ENCODE measurements at regions not wholly inside any gene's neighbourhood (a gene's known extent, or its start where the extent isn't known, plus 50 kb on each side); places are given as distances from the start of the nearest gene placed in this dataset.

DNA sequence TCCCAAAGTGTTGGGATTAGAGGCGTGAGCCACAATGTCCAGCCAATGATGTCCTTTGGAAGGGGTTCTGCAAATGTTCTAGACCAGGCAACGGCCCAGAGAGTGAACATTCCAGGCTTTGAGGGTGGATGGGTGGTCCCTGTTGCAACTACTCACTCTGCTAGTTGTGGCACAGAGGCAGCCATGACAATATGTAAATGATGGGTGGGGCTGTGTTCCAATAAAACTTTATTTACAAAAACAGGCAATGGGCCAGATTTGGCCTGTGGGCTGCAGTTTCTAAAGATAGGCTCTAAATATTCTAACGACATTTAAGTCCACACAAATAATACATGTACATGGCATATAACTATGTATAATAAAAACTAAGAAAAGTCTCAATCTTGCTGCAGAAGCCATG is 276.3 kb downstream of the CTTN start:
- BruUV-seq (replicated peaks) = no TSS peak

More for the DNA sequence above, 276.3 kb downstream of the CTTN start:
- Histone ChIP-seq H3K27me3 (ENCODE audit: insufficient read depth, low read length) (no peaks in the 10 kb centered on the region), H3K9me3 (ENCODE audit: control insufficient read depth in 1 of 2, insufficient read depth in 1 of 2, low read depth in 1 of 2, low read length in 2 of 2) (no peaks in the 10 kb centered on the region), H3K4me1 (ENCODE audit: control insufficient read depth in 1 of 2, insufficient read depth in 2 of 2, low read length in 2 of 2) (peaks cover 0 to 8% of the 10 kb centered on the region in 2 experiments; a peak in 3 of 4 replicates), H4K20me1 (ENCODE audit: insufficient read depth) (no peaks in the 10 kb centered on the region), H3K9me2 (ENCODE audit: insufficient read depth) (no peaks in the 10 kb centered on the region), H3K4me3 (replicated peaks in 1 of 2; ENCODE audit: low read depth in 1 of 2, low read length in 2 of 2) (no peak overlapping the region), H2AFZ (ENCODE audit: low read depth, low read length, poor library complexity, severe bottlenecking) (no peak overlapping the region), H3K79me2 (ENCODE audit: insufficient read depth, low read length) (no peaks in the 10 kb centered on the region), H3K36me3 (ENCODE audit: control insufficient read depth in 1 of 2, insufficient read depth in 2 of 2, low read length in 2 of 2) (no peaks in the 10 kb centered on the region), H3K4me2 (ENCODE audit: low read length) (no peak overlapping the region), H3K9ac (ENCODE audit: low read length) (no peak overlapping the region), H3K27ac (ENCODE audit: low read depth, low read length) (no peak overlapping the region)
- DNase-seq (ENCODE audit: low read depth, low spot score) (no peak), ATAC-seq (no peak)
- ChIA-PET POLR2A (no interaction called here), RAD21 (ENCODE audit: low non-redundant PET in 1 of 2, low total read pairs in 2 of 2, uncharacterized antibody in 2 of 2, unreplicated experiment in 2 of 2) (no interaction called here), CTCF (no interaction called here)
- TF ChIP-seq REST (IDR thresholded peaks at IDR 0.05; ENCODE audit: low read depth) (no peak), CEBPB (IDR thresholded peaks at IDR 0.05; ENCODE audit: low read depth) (no peak), POLR2A (IDR thresholded peaks at IDR 0.05; ENCODE audit: borderline replicate concordance, extremely low read depth, insufficient read depth, insufficient read length) (no peak), SIN3A (IDR thresholded peaks at IDR 0.05; ENCODE audit: low read depth) (no peak), POLR2AphosphoS5 (IDR thresholded peaks at IDR 0.05; ENCODE audit: low read depth, low read length) (no peak), EZH2 (IDR thresholded peaks at IDR 0.05) (no peak), CBX3 (IDR thresholded peaks at IDR 0.05; ENCODE audit: low read depth) (no peak), ZFX (IDR thresholded peaks at IDR 0.05) (no peak), EGR1 (IDR thresholded peaks at IDR 0.05; ENCODE audit: low read depth) (no peak), ELF1 (IDR thresholded peaks at IDR 0.05; ENCODE audit: borderline replicate concordance, low read depth) (no peak), YY1 (IDR thresholded peaks at IDR 0.05; ENCODE audit: extremely low read depth, insufficient replicate concordance, low read depth, low read length) (no peak), SRF (IDR thresholded peaks at IDR 0.05; ENCODE audit: low read depth) (no peak), JUND (IDR thresholded peaks at IDR 0.05) (no peak), TCF7L2 (IDR thresholded peaks at IDR 0.05; ENCODE audit: borderline replicate concordance, extremely low read depth, insufficient read depth, insufficient read length) (no peak), ZNF274 (IDR thresholded peaks at IDR 0.05; ENCODE audit: low read depth, low read length) (no peak), CTCF (IDR thresholded peaks at IDR 0.05 in 2 of 3, conservative IDR thresholded peaks at IDR 0.05 in 1 of 3; ENCODE audit: borderline replicate concordance in 1 of 3, insufficient read depth in 1 of 3, low read depth in 2 of 3, low read length in 2 of 3) (no peak), SP1 (IDR thresholded peaks at IDR 0.05; ENCODE audit: low read depth) (no peak)
- TF ChIP-seq, protein P1, sequence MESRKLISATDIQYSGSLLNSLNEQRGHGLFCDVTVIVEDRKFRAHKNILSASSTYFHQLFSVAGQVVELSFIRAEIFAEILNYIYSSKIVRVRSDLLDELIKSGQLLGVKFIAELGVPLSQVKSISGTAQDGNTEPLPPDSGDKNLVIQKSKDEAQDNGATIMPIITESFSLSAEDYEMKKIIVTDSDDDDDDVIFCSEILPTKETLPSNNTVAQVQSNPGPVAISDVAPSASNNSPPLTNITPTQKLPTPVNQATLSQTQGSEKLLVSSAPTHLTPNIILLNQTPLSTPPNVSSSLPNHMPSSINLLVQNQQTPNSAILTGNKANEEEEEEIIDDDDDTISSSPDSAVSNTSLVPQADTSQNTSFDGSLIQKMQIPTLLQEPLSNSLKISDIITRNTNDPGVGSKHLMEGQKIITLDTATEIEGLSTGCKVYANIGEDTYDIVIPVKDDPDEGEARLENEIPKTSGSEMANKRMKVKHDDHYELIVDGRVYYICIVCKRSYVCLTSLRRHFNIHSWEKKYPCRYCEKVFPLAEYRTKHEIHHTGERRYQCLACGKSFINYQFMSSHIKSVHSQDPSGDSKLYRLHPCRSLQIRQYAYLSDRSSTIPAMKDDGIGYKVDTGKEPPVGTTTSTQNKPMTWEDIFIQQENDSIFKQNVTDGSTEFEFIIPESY (IDR thresholded peaks at IDR 0.05; ENCODE audit: extremely low read depth, insufficient replicate concordance, low read length) = no peak
- TF ChIP-seq, protein P2, sequence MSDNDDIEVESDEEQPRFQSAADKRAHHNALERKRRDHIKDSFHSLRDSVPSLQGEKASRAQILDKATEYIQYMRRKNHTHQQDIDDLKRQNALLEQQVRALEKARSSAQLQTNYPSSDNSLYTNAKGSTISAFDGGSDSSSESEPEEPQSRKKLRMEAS (IDR thresholded peaks at IDR 0.05) = no peak
- TF ChIP-seq, protein P3, sequence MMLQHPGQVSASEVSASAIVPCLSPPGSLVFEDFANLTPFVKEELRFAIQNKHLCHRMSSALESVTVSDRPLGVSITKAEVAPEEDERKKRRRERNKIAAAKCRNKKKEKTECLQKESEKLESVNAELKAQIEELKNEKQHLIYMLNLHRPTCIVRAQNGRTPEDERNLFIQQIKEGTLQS (IDR thresholded peaks at IDR 0.05) = no peak
- intact Hi-C loops (cut with micrococcal nuclease) = no loop called here
